GM13977 (cell line): ENCODE measurements at regions not wholly inside any gene's neighbourhood (a gene's known extent, or its start where the extent isn't known, plus 50 kb on each side); places are given as distances from the start of the nearest gene placed in this dataset.

ENCODE experiments used
- DNase-seq: peaks from one replicate; pipeline ENCODE4 v3.0.0; 2012; ENCODE audit warnings: low spot score
- CTCF ChIP-seq: IDR thresholded peaks from 2 replicates; pipeline ENCODE4 v1.5.1; 2012; ENCODE audit warnings: mild to moderate bottlenecking, control low read depth; ENCODE audit not compliant: insufficient read depth; ENCODE audit errors: extremely low read depth, missing control alignments
- in situ Hi-C: fragments of 300-500 bp; cut with MboI; formaldehyde crosslinking; loops from one replicate; pipeline ENCODE4 v1.12.0; 2022; ENCODE audit warnings: low sequenced_read_pairs, low pct_unique_long_range_greater_than_20kb, mixed read lengths, inconsistent platforms; ENCODE audit not compliant: unreplicated experiment

- TF ChIP-seq CTCF: peak; percentile 42
- peak; percentile 14 for DNase-seq
- in situ Hi-C loops: no loop called here
Observed at GRCh38 chrX:23554304-23554703, 113.0 kb upstream of the PRDX4 start.

GRCh38 chrX:23557070-23557469 is 110.2 kb upstream of the PRDX4 start:
- in situ Hi-C loops: no loop called here
- DNase-seq: no peak
- TF ChIP-seq CTCF: no peak

GRCh38 chrX:23559975-23560374 is 107.3 kb upstream of the PRDX4 start:
- in situ Hi-C loops: no loop called here
- TF ChIP-seq CTCF: no peak
- no peak for DNase-seq

GRCh38 chrX:23570674-23571343 is 96.5 kb upstream of the PRDX4 start:
- TF ChIP-seq CTCF: no peak
- in situ Hi-C loops: no loop called here
- DNase-seq: no peak

- in situ Hi-C loops: no loop called here
- TF ChIP-seq CTCF: no peak
- DNase-seq: no peak
Observed at GRCh38 chrX:23575281-23575680, 92.0 kb upstream of the PRDX4 start.

GRCh38 chrX:23578079-23578478 is 89.2 kb upstream of the PRDX4 start:
- TF ChIP-seq CTCF: no peak
- in situ Hi-C loops: no loop called here
- DNase-seq: no peak
